H1 (cell line): ENCODE measurements at regions not wholly inside any gene's neighbourhood (a gene's known extent, or its start where the extent isn't known, plus 50 kb on each side); places are given as distances from the start of the nearest gene placed in this dataset.

Experiments
- BCL11A ChIP-seq, 2 experiments: IDR thresholded peaks; one replicate each; pipeline ENCODE4 v1.6.1; 2011; ENCODE audit warnings: low read depth in 2 of 2, low read length in 2 of 2, mild to moderate bottlenecking in 2 of 2
- JUND ChIP-seq: IDR thresholded peaks from 2 replicates; pipeline ENCODE4 v1.6.1; 2011; ENCODE audit warnings: mild to moderate bottlenecking, improper control_type of control experiment, low read length
- PHF8 ChIP-seq: fragments of 200-600 bp; sonication (generic); conservative IDR thresholded peaks from 2 replicates; pipeline ENCODE4 v1.7.1; 2012; ENCODE audit warnings: low read depth, mild to moderate bottlenecking, inconsistent platforms, low read length, moderate library complexity
- SIX5 ChIP-seq: IDR thresholded peaks from 2 replicates; pipeline ENCODE4 v1.6.1; 2011; ENCODE audit warnings: mild to moderate bottlenecking, low read depth, low read length
- SUZ12 ChIP-seq: fragments of 200-600 bp; sonication (generic); IDR thresholded peaks from 2 replicates; pipeline ENCODE4 v1.6.1; 2012; ENCODE audit warnings: mild to moderate bottlenecking, inconsistent platforms, low read length, moderate library complexity, mixed read lengths
- ZNF274 ChIP-seq: IDR thresholded peaks from 2 replicates; pipeline ENCODE4 v1.7.0; 2012; ENCODE audit warnings: low read length, borderline replicate concordance; ENCODE audit errors: extremely low read depth

DNA sequence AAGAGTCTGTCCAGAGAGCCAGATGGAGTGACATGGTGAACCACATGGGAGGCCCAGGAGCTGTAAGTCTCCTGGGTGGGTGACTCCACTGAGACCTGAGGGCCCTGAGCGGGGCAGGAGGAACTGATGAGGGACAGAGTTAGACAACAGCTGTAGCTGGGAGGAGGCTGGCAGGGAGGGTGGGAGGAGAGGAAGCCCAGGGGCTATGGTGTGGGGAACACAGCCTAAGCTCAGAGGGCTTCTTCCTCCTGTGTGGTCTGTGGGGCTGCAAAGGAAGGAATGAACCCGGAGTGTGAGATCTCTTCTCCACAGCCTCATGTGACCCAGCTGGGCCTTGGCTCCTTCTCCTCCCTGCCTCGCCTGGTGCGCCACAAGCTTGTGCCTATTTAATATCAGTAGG lies 395.6 kb upstream of the HS6ST1 start (continued):
- TF ChIP-seq SIX5 (no peak), JUND (no peak), SUZ12 (no peak), BCL11A (IDR thresholded peaks at IDR 0.05; ENCODE audit: low read depth in 2 of 2, low read length in 2 of 2) (no peak), ZNF274 (no peak), PHF8 (no peak)
